Neural progenitor cell (in vitro differentiated cells): ENCODE measurements at regions not wholly inside any gene's neighbourhood (a gene's known extent, or its start where the extent isn't known, plus 50 kb on each side); places are given as distances from the start of the nearest gene placed in this dataset.

Experiments
- DNase-seq: peaks from one replicate; pipeline ENCODE4 v3.0.0-alpha.2; 2016; ENCODE audit warnings: low spot score
- H2AFZ ChIP-seq: fragments of 200-600 bp; sonication (generic); replicated peaks from 2 replicates; pipeline ENCODE4 v1.6.1; 2016; ENCODE audit warnings: antibody characterized with exemption
- H3F3A ChIP-seq: fragments of 200-600 bp; sonication (generic); 2 replicates; pipeline ENCODE4 v1.6.1; 2016; ENCODE audit warnings: antibody characterized with exemption, low read depth
- H3K27ac ChIP-seq: fragments of 200-600 bp; sonication (generic); 2 replicates; pipeline ENCODE4 v1.5.1; 2016; ENCODE audit warnings: mild to moderate bottlenecking
- H3K27me3 ChIP-seq: fragments of 200-600 bp; sonication (generic); 2 replicates; pipeline ENCODE4 v1.6.1; 2016; ENCODE audit warnings: mild to moderate bottlenecking, moderate library complexity
- H3K36me3 ChIP-seq: fragments of 200-600 bp; sonication (generic); 2 replicates; pipeline ENCODE4 v1.5.1; 2016
- H3K4me1 ChIP-seq: fragments of 200-600 bp; sonication (generic); 2 replicates; pipeline ENCODE4 v1.6.1; 2016; ENCODE audit warnings: mixed run types
- H3K4me2 ChIP-seq: fragments of 200-600 bp; sonication (generic); 2 replicates; pipeline ENCODE4 v1.6.1; 2016
- H3K4me3 ChIP-seq: fragments of 200-600 bp; sonication (generic); 2 replicates; pipeline ENCODE4 v1.5.1; 2016
- H3K79me2 ChIP-seq: fragments of 200-600 bp; sonication (generic); 2 replicates; pipeline ENCODE4 v1.6.1; 2016; ENCODE audit warnings: low read depth
- H3K9ac ChIP-seq: fragments of 200-600 bp; sonication (generic); 2 replicates; pipeline ENCODE4 v1.6.1; 2016
- H3K9me3 ChIP-seq: fragments of 200-600 bp; sonication (generic); 2 replicates; pipeline ENCODE4 v1.5.1; 2016; ENCODE audit warnings: low read depth
- H4K20me1 ChIP-seq: fragments of 200-600 bp; sonication (generic); 2 replicates; pipeline ENCODE4 v1.6.1; 2016; ENCODE audit warnings: low read depth
- H3K27ac Mint-ChIP-seq: 3 replicates; pipeline ENCODE4 v1.8.0; 2021; ENCODE audit warnings: mixed read lengths
- H3K27me3 Mint-ChIP-seq: 2 replicates; pipeline ENCODE4 v1.8.0; 2022; ENCODE audit warnings: low read depth, mild to moderate bottlenecking, inconsistent platforms, moderate library complexity, mixed read lengths; ENCODE audit not compliant: insufficient read depth
- H3K36me3 Mint-ChIP-seq: 3 replicates; pipeline ENCODE4 v1.8.0; 2021; ENCODE audit warnings: mixed read lengths
- H3K4me1 Mint-ChIP-seq: 3 replicates; pipeline ENCODE4 v1.8.0; 2021; ENCODE audit warnings: mixed read lengths
- H3K4me3 Mint-ChIP-seq: 3 replicates; pipeline ENCODE4 v1.8.0; 2021; ENCODE audit warnings: mild to moderate bottlenecking, moderate library complexity, mixed read lengths
- H3K9me3 Mint-ChIP-seq: 3 replicates; pipeline ENCODE4 v1.8.0; 2020; ENCODE audit warnings: mixed read lengths
- CTCF ChIP-seq: fragments of 200-600 bp; sonication (generic); IDR thresholded peaks from 2 replicates; pipeline ENCODE4 v1.5.1; 2017; ENCODE audit warnings: antibody characterized with exemption, mild to moderate bottlenecking
- EZH2 ChIP-seq: fragments of 200-600 bp; sonication (generic); IDR thresholded peaks from 2 replicates; pipeline ENCODE4 v1.6.1; 2017; ENCODE audit warnings: antibody characterized with exemption, mild to moderate bottlenecking, moderate library complexity
- EZH2phosphoT487 ChIP-seq: fragments of 200-600 bp; sonication (generic); IDR thresholded peaks from 2 replicates; pipeline ENCODE4 v1.6.1; 2017; ENCODE audit warnings: antibody characterized with exemption

DNA sequence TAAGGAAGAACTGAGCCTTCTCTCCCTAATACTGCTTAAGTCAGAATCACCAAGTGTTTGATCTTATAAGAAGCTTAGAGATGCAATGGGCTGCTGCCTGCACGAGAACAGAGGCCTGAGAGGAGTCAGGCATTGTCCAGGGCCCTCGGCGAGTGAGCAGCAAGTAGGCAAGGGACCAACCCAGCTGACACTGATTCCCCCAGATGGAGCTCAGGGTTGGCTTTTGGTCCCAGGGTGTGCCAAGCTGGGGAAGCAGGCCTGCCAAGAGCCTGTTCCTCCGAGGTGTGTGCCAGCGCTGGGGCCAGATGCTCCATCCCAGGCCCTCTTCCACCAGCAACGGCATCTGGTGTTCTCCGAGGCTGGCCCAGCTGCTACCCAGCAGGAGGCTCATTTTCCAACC lies 222.0 kb upstream of the ZMIZ1 start:
- H3K4me1 ChIP-seq, result peaks cover 10% of the 10 kb centered on the region
- H2AFZ ChIP-seq, result no peak overlapping the region
- no peak overlapping the region for H3K4me3 Mint-ChIP-seq
- no peak overlapping the region for H3K4me2 ChIP-seq
- H3K9me3 ChIP-seq, result no peaks in the 10 kb centered on the region
- H3K27ac ChIP-seq, result no peak overlapping the region
- no peaks in the 10 kb centered on the region for H3K36me3 ChIP-seq
- H3K79me2 ChIP-seq, result no peaks in the 10 kb centered on the region
- peaks cover 8% of the 10 kb centered on the region for H3K27me3 Mint-ChIP-seq
- H4K20me1 ChIP-seq, result no peaks in the 10 kb centered on the region
- H3K27ac Mint-ChIP-seq, result no peak overlapping the region
- H3K9me3 Mint-ChIP-seq, result peaks cover 4% of the 10 kb centered on the region
- H3K4me3 ChIP-seq, result no peak overlapping the region
- H3K27me3 ChIP-seq, result no peaks in the 10 kb centered on the region
- no peaks in the 10 kb centered on the region for H3F3A ChIP-seq
- H3K36me3 Mint-ChIP-seq, result no peaks in the 10 kb centered on the region
- no peak overlapping the region for H3K9ac ChIP-seq
- peak; percentile 59 for DNase-seq
- TF ChIP-seq EZH2phosphoT487 (no peak), CTCF (no peak), EZH2 (no peak)
- H3K4me1 Mint-ChIP-seq, result peaks cover 27% of the 10 kb centered on the region

- DNase-seq, result no peak
- Histone ChIP-seq H3K4me2 (no peak overlapping the region), H3F3A (no peaks in the 10 kb centered on the region), H3K9ac (no peak overlapping the region), H2AFZ (no peak overlapping the region), H3K27me3 (no peaks in the 10 kb centered on the region), H3K27ac (no peak overlapping the region), H3K4me3 (no peak overlapping the region), H3K79me2 (no peaks in the 10 kb centered on the region), H4K20me1 (no peaks in the 10 kb centered on the region), H3K36me3 (no peaks in the 10 kb centered on the region), H3K4me1 (peaks cover 10% of the 10 kb centered on the region), H3K9me3 (no peaks in the 10 kb centered on the region)
- TF ChIP-seq EZH2phosphoT487 (no peak), CTCF (no peak), EZH2 (no peak)
- H3K4me3 Mint-ChIP-seq, result no peak overlapping the region
- H3K4me1 Mint-ChIP-seq, result peaks cover 34% of the 10 kb centered on the region
- H3K27ac Mint-ChIP-seq, result no peak overlapping the region
- H3K27me3 Mint-ChIP-seq, result peaks cover 7% of the 10 kb centered on the region
- peaks cover 2% of the 10 kb centered on the region for H3K9me3 Mint-ChIP-seq
- H3K36me3 Mint-ChIP-seq, result no peaks in the 10 kb centered on the region
These were observed 221.3 kb upstream of the ZMIZ1 start for GRCh38 chr10:78847485-78847884.

GRCh38 chr10:78849115-78849514 lies 219.7 kb upstream of the ZMIZ1 start:
- H3K4me3 ChIP-seq, result no peak overlapping the region
- H3K9me3 Mint-ChIP-seq, result no peaks in the 10 kb centered on the region
- DNase-seq, result no peak
- H4K20me1 ChIP-seq, result no peaks in the 10 kb centered on the region
- peaks cover 16% of the 10 kb centered on the region for H3K4me1 ChIP-seq
- peaks cover 43% of the 10 kb centered on the region for H3K4me1 Mint-ChIP-seq
- no peaks in the 10 kb centered on the region for H3K36me3 Mint-ChIP-seq
- H3K27me3 Mint-ChIP-seq, result peaks cover 12% of the 10 kb centered on the region
- no peak overlapping the region for H3K9ac ChIP-seq
- H3K79me2 ChIP-seq, result no peaks in the 10 kb centered on the region
- no peak overlapping the region for H3K4me2 ChIP-seq
- no peaks in the 10 kb centered on the region for H3K9me3 ChIP-seq
- H3F3A ChIP-seq, result no peaks in the 10 kb centered on the region
- no peaks in the 10 kb centered on the region for H3K36me3 ChIP-seq
- H3K27ac Mint-ChIP-seq, result no peak overlapping the region
- no peaks in the 10 kb centered on the region for H3K27me3 ChIP-seq
- TF ChIP-seq EZH2phosphoT487 (no peak), CTCF (no peak), EZH2 (no peak)
- H3K4me3 Mint-ChIP-seq, result no peak overlapping the region
- H2AFZ ChIP-seq, result no peak overlapping the region
- H3K27ac ChIP-seq, result no peak overlapping the region

DNA sequence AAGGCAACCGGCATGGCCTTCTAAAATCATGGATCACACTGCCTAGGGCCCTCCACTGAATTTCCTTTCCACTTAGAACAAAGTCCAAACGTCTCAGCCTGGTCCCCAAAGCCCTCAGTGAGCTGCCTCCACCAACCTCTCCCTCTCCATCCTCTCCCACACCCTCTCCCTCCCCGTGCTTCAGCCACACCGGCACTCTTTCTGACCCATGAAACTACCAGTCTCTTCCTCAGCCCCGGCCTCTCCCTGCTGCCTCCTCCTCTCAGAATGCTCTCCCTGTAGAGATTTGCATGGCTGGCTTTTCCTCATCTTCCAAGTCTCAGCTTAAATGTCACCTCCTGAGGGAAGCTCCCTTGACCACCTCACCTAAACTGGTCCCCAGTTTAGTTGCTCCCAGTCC lies 219.0 kb upstream of the ZMIZ1 start:
- Mint-ChIP-seq H3K27me3 (peaks cover 11% of the 10 kb centered on the region), H3K4me3 (no peak overlapping the region), H3K36me3 (no peaks in the 10 kb centered on the region), H3K9me3 (no peaks in the 10 kb centered on the region), H3K4me1 (peaks cover 43% of the 10 kb centered on the region), H3K27ac (peak overlapping the region; percentile 36)
- no peak overlapping the region for H3K4me2 ChIP-seq
- H3F3A ChIP-seq, result no peaks in the 10 kb centered on the region
- H3K4me3 ChIP-seq, result no peak overlapping the region
- no peak overlapping the region for H3K27ac ChIP-seq
- no peaks in the 10 kb centered on the region for H3K36me3 ChIP-seq
- no peaks in the 10 kb centered on the region for H3K79me2 ChIP-seq
- H3K4me1 ChIP-seq, result peaks cover 16% of the 10 kb centered on the region
- H2AFZ ChIP-seq, result no peak overlapping the region
- no peaks in the 10 kb centered on the region for H3K27me3 ChIP-seq
- no peak for TF ChIP-seq CTCF
- TF ChIP-seq EZH2, result no peak
- TF ChIP-seq EZH2phosphoT487, result no peak
- DNase-seq, result no peak
- no peaks in the 10 kb centered on the region for H3K9me3 ChIP-seq
- H3K9ac ChIP-seq, result no peak overlapping the region
- no peaks in the 10 kb centered on the region for H4K20me1 ChIP-seq
